ENCODE measurements at regions not wholly inside any gene's neighbourhood (a gene's known extent, or its start where the extent isn't known, plus 50 kb on each side); places are given as distances from the start of the nearest gene placed in this dataset.

DNA sequence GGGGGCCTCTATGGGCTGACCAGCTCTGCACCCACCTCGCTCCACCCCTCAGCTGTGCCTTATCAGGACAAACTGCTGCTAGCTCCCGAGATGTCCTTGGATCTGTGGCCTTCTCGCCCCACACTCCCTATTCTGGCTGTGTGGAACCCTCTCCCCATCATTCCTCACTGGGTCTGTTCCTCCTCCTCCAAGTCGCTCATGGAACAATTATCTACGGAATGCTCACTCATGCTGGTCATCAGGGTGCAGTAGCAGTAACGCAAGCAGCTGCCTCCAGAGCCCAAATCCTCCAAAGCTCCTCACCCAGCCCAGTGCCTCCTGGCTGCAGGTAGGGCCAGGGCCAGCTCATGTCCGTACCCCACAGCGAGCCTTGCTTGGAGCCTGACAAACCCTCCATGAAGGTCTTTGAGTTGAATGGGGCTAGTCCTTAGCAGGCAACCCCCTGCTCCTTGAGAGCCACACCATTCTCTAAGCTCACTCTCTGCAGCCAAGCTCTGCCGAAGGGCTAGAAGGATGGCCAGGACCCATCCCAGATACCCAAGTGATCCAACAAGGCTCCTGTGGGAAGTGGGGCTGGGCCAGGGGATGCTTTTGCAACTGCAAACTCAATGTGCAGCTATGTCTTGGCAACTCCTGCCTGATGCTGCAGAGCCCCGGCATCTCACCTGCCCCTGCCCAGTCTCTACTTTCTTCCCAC, 977.8 kb downstream of the TBC1D22A start:
- no peak for DNase-seq

DNA sequence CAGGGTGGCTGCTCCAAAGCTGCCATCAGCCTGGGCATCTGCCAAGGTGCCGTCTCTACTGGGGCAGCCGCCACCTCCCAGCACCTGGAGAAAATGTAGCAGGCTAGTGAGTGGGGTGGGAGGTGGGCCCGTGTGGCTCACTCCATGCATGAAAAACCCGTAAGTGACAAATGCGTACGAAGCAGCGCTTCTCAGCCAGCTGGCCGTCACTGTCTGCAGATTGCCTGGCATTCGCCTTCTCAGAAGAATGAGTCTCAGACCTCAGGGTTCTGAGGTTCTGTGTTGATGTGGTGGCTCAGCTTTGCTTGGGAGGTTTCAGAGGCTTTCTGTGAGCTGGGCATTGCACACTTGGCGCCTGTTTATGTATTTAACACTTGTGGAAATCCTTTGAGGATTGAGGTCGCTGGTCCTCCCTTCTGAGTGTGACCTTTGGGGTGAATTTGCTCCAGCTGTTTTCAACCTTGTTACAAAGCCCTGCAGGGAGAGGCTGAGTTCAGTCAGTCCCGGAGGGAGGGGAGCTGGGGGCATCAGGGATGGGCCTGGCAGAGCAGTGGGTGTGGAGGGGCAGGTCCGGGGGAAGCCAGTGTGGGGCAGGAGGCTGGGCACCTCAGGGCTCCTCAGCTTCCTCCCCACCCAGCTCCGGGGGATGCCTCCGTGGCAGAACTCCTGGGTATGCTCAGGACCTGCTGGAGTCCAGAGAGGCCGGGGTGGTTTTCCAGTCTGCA, 977.0 kb downstream of the TBC1D22A start:
- no peak for DNase-seq

DNA sequence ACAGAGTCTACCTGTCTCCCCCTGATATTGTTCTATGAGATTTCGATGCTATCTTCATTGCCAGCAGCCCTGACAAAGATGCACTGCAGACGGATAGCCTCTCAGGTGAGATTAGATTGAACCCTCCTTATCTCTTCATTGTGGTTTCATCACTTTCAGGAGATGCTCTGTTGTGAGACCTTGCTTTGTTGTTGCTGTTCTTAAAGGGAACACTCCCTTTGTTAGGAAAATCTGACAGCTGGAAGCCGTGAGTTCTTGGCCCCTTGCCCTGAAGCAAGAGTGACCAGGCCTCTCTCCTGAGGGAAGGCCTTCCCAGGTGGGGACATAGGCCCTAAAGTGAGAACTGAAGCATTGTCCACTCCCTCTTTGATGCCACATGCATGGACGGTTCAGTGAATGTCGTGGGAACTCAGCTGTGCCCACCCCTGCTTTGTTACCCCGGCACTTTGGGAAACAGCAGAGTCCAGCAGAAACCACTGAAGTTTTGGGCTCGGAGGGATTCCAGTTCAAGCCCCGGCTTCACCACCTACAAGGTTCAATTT, 976.1 kb downstream of the TBC1D22A start:
- DNase-seq, result no peak

GRCh38 chr22:47736186-47737034, 974.0 kb downstream of the TBC1D22A start:
- no peak for DNase-seq

DNA sequence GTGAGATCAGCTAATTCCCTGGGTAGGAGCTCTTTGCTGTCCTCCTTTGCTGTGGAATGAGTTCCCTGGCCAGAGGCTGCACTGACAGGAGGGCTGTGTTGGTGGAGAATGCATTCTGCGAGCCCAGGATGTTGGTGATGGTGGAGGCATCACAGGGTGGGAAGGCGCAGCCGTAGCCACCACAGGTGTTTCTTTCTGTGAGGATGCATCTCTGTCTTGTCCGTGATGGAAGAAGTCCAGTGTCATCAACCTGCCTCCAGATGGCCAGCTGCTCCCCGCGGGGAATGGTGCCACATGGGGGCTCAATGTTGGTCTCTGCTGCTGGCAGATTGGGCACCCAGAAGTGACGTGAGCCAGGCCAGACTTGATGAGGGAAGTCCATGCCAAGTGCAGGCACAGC, 972.1 kb downstream of the TBC1D22A start:
- DNase-seq, result no peak

DNA sequence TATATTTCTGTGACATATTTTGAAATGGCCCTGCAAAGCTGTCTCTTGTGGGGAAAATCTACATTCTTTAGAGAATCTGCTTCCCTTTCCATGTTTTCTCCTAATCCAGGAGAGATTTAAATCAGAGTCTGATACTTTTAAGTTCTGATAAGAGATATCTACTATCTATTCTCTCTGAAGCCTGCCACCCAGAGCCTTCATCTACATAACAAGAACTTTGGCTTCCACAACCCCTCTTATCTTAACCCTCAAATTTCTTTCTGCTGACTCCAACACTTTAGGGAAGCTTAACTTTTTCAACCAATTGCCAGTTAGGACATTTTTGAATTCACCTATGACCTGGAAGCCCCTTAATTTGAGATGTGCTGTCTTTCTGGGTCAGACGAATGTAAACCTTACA, 965.2 kb downstream of the TBC1D22A start:
- DNase-seq, result no peak

- DNase-seq, result no peak
These were observed 962.3 kb downstream of the TBC1D22A start for GRCh38 chr22:47724751-47725150.

GRCh38 chr22:47724030-47724429, 961.6 kb downstream of the TBC1D22A start:
- no peak for DNase-seq

- DNase-seq, result no peak
These were observed 955.9 kb downstream of the TBC1D22A start for GRCh38 chr22:47718337-47718736.

GRCh38 chr22:47716890-47717615, 954.6 kb downstream of the TBC1D22A start:
- no peak for DNase-seq

GRCh38 chr22:47715866-47716578, 953.6 kb downstream of the TBC1D22A start:
- no peak for DNase-seq

- no peak for DNase-seq
These were observed 951.5 kb downstream of the TBC1D22A start for GRCh38 chr22:47713941-47714340.

DNA sequence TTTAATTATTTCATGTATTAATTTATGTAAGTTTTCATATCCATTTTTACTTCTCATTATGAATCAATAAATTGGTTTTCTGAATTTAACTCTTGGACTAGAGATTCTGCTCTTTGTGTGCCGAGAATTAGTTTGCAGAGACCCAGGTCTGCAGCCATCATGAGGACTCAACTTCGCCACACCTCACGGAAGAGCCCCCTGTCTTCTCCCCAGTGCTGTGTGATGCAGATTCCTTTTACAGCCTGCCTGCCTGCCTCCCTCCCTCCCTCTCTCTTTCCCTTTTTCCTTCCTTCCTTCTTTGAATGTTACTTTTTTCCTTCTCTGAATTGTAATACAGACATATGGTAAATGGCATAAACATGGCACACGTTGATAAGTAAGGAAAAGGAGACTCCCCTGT, 947.7 kb downstream of the TBC1D22A start:
- DNase-seq, result no peak

- no peak for DNase-seq
These were observed 942.9 kb downstream of the TBC1D22A start for GRCh38 chr22:47705350-47705749.

DNA sequence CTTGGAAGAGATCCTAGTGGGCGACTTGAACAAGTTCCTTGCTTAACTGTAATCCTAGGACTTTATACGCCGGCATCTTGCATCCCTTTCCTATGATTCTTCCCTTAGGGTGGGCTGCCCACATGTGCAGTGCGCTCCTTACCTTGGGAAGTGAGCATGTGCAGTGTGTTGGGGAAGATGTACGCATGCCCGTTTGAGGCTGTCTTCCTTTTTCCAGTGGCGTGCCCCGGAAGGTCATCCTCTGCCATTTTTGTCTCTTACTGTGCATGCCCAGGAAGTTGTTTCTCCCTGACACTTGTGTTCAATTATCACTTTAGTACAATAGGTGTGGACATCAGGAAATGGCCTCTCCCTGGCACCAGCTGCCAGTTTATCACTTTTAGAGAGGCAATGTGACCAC, 936.5 kb downstream of the TBC1D22A start:
- no peak for DNase-seq

GRCh38 chr22:47697861-47698260, 935.4 kb downstream of the TBC1D22A start:
- DNase-seq, result no peak

DNA sequence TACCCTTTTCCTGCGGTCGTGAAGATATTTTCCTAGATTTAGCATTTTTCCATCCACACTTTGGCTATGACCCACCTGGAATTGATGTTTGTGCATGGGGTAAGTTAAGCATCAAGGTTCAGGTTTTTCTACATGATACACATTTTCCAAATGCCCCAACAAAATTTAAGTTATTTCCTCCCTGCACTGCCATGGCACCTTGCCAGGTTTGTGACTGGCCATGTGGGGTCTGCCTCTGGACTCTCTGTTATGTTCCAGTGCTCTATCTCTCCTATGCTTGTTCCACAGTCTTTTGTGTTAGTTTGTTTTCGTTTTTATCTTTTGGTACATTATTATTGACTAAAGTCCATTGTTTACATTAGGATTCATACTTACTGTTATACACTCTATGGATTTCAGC, 934.3 kb downstream of the TBC1D22A start:
- DNase-seq, result no peak

DNA sequence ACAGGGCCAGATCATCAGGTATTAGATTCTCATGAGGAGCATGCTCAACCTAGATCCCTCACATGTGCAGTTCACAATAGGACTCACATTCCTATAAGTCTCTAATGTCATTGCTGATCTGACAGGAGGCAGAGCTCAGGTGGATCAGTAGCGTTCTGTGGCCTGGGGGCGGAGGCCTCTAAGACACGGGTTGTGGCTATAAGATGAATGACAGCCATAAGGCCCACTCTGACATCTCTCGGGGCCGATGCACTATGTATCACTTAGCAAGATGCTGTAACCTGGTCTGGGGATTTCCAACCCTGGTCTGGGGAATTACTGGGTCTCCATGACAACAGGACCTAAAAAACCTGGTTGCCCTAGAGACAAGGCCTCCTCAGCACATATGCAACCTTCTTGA, 932.7 kb downstream of the TBC1D22A start:
- DNase-seq, result no peak

DNA sequence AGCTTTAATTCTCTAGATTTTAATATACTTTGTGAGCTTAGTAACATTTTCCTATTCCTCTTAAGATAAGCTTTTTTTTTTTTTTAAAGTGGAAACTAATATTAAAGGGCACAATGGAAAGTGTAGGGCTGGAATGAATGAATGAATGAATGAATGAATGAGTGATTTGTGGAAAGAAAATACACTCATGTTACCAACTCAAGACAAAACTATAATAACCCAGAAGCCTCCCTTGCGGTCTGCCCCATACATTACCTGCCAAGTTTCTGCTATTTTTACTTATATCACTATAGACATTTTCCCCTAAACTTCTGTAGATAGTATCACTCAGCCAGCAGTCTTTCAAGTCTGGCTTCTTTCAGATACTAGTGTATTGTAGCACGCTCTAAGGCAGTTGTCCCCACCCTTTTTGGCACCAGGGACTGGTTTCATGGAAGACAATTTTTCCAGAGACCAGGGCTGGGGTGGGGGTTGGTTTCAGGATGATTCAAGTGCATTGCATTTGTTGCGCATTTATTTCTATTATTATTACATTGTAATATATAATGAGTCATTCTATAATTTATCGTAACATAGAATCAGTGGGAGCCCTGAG, 932.2 kb downstream of the TBC1D22A start:
- DNase-seq, result no peak

- DNase-seq, result no peak
These were observed 931.2 kb downstream of the TBC1D22A start for GRCh38 chr22:47693606-47694005.

DNA sequence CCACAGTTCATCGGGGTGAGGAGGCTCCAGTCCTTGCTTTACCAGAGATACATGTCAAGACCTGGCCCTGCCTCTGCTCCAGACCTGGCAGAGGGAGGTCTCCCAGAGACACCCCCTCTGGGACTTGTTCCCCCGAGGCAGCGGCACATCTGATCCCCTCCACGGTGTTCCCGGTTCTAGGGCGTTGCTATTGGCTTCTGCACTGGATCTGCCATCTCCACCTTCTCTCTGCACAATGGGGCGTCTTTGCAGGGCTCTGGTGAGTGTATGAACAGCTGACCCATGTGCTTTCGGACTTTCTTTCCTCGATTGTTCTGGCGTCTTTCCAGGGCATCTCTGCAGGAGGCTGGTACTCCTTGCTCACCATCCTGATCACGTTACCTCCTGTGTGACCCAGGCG, 930.4 kb downstream of the TBC1D22A start:
- DNase-seq, result no peak

Measured in NCI-H1930 (cell line).